ENCODE measurements at regions not wholly inside any gene's neighbourhood (a gene's known extent, or its start where the extent isn't known, plus 50 kb on each side); places are given as distances from the start of the nearest gene placed in this dataset.

DNA sequence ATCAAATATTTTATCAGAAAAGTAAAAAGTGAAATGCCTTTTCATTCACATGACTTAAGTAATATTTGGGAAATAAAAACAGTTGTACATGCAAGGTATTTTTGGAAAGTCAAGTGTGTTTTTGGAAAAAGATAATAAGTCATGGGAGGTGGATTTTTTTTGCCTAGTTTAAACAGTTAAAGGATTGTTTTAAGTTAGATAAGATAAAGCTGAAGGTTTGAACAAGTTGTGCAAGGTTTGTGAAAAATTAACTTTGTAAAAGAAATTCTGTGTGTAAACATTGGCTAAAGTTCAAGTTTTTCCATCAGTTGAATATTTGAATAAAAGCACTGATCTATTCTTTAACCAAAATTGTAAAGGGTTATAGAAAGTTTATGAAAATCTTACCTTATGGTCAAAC is 207.9 kb upstream of the RGPD4 start:
- ChIA-PET POLR2A (no interaction called here), CTCF (ENCODE audit: low intra/inter-chr PET ratio) (no interaction called here)
- H3K9me3 ChIP-seq (replicated peaks; ENCODE audit: control insufficient read depth, insufficient read depth, low read depth, low read length): 0 out of 2 replicates have a peak, but pooled peaks cover 3% of the 10 kb centered on the region
- no peaks in the 10 kb centered on the region for H3K9me1 ChIP-seq (ENCODE audit: control insufficient read depth, insufficient read depth, low read length)
- BruUV-seq (replicated peaks): no TSS peak
- no peak overlapping the region for H2AFZ ChIP-seq (ENCODE audit: low read depth, low read length)
- no peaks in the 10 kb centered on the region for H3K27me3 ChIP-seq (ENCODE audit: control insufficient read depth in 2 of 2, insufficient read depth in 2 of 2, low read length in 2 of 2)
- ATAC-seq (no peak), DNase-seq (ENCODE audit: extremely low read depth in 1 of 4, low spot score in 3 of 4) (no peak), FAIRE-seq (no peak)
- no peak overlapping the region for H3K27ac ChIP-seq (ENCODE audit: extremely low read depth, low read depth, low read length)
- no peak overlapping the region for H3K4me3 ChIP-seq
- TF ChIP-seq, protein P1, sequence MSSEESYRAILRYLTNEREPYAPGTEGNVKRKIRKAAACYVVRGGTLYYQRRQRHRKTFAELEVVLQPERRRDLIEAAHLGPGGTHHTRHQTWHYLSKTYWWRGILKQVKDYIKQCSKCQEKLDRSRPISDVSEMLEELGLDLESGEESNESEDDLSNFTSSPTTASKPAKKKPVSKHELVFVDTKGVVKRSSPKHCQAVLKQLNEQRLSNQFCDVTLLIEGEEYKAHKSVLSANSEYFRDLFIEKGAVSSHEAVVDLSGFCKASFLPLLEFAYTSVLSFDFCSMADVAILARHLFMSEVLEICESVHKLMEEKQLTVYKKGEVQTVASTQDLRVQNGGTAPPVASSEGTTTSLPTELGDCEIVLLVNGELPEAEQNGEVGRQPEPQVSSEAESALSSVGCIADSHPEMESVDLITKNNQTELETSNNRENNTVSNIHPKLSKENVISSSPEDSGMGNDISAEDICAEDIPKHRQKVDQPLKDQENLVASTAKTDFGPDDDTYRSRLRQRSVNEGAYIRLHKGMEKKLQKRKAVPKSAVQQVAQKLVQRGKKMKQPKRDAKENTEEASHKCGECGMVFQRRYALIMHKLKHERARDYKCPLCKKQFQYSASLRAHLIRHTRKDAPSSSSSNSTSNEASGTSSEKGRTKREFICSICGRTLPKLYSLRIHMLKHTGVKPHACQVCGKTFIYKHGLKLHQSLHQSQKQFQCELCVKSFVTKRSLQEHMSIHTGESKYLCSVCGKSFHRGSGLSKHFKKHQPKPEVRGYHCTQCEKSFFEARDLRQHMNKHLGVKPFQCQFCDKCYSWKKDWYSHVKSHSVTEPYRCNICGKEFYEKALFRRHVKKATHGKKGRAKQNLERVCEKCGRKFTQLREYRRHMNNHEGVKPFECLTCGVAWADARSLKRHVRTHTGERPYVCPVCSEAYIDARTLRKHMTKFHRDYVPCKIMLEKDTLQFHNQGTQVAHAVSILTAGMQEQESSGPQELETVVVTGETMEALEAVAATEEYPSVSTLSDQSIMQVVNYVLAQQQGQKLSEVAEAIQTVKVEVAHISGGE (CRISPR knock-in tag; IDR thresholded peaks at IDR 0.05): no peak
- TF ChIP-seq, protein P2, sequence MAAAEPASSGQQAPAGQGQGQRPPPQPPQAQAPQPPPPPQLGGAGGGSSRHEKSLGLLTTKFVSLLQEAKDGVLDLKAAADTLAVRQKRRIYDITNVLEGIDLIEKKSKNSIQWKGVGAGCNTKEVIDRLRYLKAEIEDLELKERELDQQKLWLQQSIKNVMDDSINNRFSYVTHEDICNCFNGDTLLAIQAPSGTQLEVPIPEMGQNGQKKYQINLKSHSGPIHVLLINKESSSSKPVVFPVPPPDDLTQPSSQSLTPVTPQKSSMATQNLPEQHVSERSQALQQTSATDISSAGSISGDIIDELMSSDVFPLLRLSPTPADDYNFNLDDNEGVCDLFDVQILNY (CRISPR knock-in tag; IDR thresholded peaks at IDR 0.05): no peak
- TF ChIP-seq ZNF717 (CRISPR knock-in tag; IDR thresholded peaks at IDR 0.05): no peak
- TF ChIP-seq ARHGAP35 (IDR thresholded peaks at IDR 0.05; ENCODE audit: partially characterized antibody): no peak
- TF ChIP-seq ZNF311 (CRISPR knock-in tag; IDR thresholded peaks at IDR 0.05): no peak
- H3K9ac ChIP-seq (ENCODE audit: insufficient read depth in 1 of 2, low read depth in 2 of 2, low read length in 2 of 2): no peak overlapping the region
- in situ Hi-C loops (cut with MboI) (no loop called here), intact Hi-C loops (cut with micrococcal nuclease) (no loop called here)
- H3K79me2 ChIP-seq (ENCODE audit: control insufficient read depth, insufficient read depth, low read length): no peaks in the 10 kb centered on the region
- no peaks in the 10 kb centered on the region for H4K20me1 ChIP-seq (replicated peaks; ENCODE audit: control insufficient read depth, insufficient read depth, low read length)
- H3K4me1 ChIP-seq (replicated peaks in 1 of 2; ENCODE audit: control insufficient read depth in 2 of 2, insufficient read depth in 2 of 2, low read length in 2 of 2): no peaks in the 10 kb centered on the region
- H3K4me2 ChIP-seq (ENCODE audit: insufficient read depth, low read length): no peak overlapping the region
- no peaks in the 10 kb centered on the region for H3K36me3 ChIP-seq (ENCODE audit: control insufficient read depth, insufficient read depth, low read length)

Measured in K562 (cell line).